H1 (cell line): ENCODE measurements at regions not wholly inside any gene's neighbourhood (a gene's known extent, or its start where the extent isn't known, plus 50 kb on each side); places are given as distances from the start of the nearest gene placed in this dataset.

Experiments used
- CTCF ChIA-PET: fragments of 300-600 bp; sonication (Branson Sonifier 250); formaldehyde crosslinking; loops from one replicate; lab custom pipeline; 2021; ENCODE audit not compliant: partially characterized antibody; lab: Charles Lee
- POLR2A ChIA-PET: fragments of 300-600 bp; sonication (Branson Sonifier 250); formaldehyde crosslinking; loops from one replicate; lab custom pipeline; 2021; ENCODE audit warnings: inconsistent platforms; ENCODE audit not compliant: partially characterized antibody; lab: Charles Lee
- DNase-seq, 2 experiments: peaks; one replicate each; pipeline versions ENCODE4 v3.0.0 to v3.0.0-alpha.2; 2010 to 2022; ENCODE audit warnings: low spot score in 2 of 2, low read depth in 1 of 2, mixed read lengths in 1 of 2
- FAIRE-seq: peaks from 2 replicates; lab custom pipeline; 2011; peaks lifted over from hg19 to GRCh38; lab: Jason Lieb, UNC
- H2AFZ ChIP-seq: 2 replicates; pipeline ENCODE4 v1.8.1; 2012; ENCODE audit warnings: low read length, inconsistent platforms
- H2AK5ac ChIP-seq: 2 replicates; pipeline ENCODE4 v1.6.1; 2013; ENCODE audit warnings: low read depth, low read length
- H2BK120ac ChIP-seq: replicated peaks from 2 replicates; pipeline ENCODE3; 2013; ENCODE audit warnings: low read depth, low read length, inconsistent platforms
- H2BK12ac ChIP-seq: 2 replicates; pipeline ENCODE4 v1.6.1; 2013; ENCODE audit warnings: low read depth, low read length
- H2BK15ac ChIP-seq: 2 replicates; pipeline ENCODE4 v1.6.1; 2013; ENCODE audit warnings: low read length
- H2BK20ac ChIP-seq: 2 replicates; pipeline ENCODE4 v1.6.1; 2013; ENCODE audit warnings: low read length
- H2BK5ac ChIP-seq: 2 replicates; pipeline ENCODE4 v1.6.1; 2013; ENCODE audit warnings: low read depth, low read length
- H3K14ac ChIP-seq: 2 replicates; pipeline ENCODE4 v1.6.1; 2013; ENCODE audit warnings: inconsistent platforms; ENCODE audit not compliant: insufficient read length
- H3K18ac ChIP-seq: 2 replicates; pipeline ENCODE4 v1.6.1; 2013; ENCODE audit warnings: low read length; ENCODE audit errors: extremely low read depth
- H3K23ac ChIP-seq: 2 replicates; pipeline ENCODE4 v1.6.1; 2013; ENCODE audit warnings: inconsistent platforms; ENCODE audit not compliant: insufficient read length
- H3K23me2 ChIP-seq: 2 replicates; pipeline ENCODE4 v1.6.1; 2013; ENCODE audit warnings: low read depth, low read length
- H3K27ac ChIP-seq: 2 replicates; pipeline ENCODE4 v1.6.1; 2011; ENCODE audit warnings: low read depth, low read length, inconsistent platforms
- H3K27me3 ChIP-seq, 4 experiments: replicated peaks in 1 of 4; 1 replicate in 1 of 4; 2 replicates in 3 of 4; pipeline versions ENCODE4 v1.6.1 to v1.8.1; 2011 to 2013; ENCODE audit warnings: low read length in 3 of 4, mild to moderate bottlenecking in 3 of 4, inconsistent platforms in 2 of 4, mixed read lengths in 2 of 4, moderate library complexity in 1 of 4; ENCODE audit not compliant: control insufficient read depth in 3 of 4, insufficient read depth in 3 of 4; ENCODE audit errors: extremely low read depth in 1 of 4
- H3K36me3 ChIP-seq, 4 experiments: 2 replicates each; pipeline versions ENCODE4 v1.6.1 to v1.8.1; 2011 to 2013; ENCODE audit warnings: mild to moderate bottlenecking in 4 of 4, low read length in 3 of 4, moderate library complexity in 2 of 4, control low read depth in 1 of 4, inconsistent platforms in 1 of 4; ENCODE audit not compliant: insufficient read depth in 4 of 4, control insufficient read depth in 2 of 4
- H3K4ac ChIP-seq: replicated peaks from 2 replicates; pipeline ENCODE3; 2013; ENCODE audit warnings: low read length, low read depth, mixed read lengths, inconsistent platforms; ENCODE audit not compliant: insufficient read length
- H3K4me1 ChIP-seq, 4 experiments: replicated peaks in 1 of 4; 1 replicate in 1 of 4; 2 replicates in 3 of 4; pipeline versions ENCODE4 v1.6.1 to v1.8.1; 2011 to 2013; ENCODE audit warnings: low read length in 3 of 4, inconsistent platforms in 2 of 4, mixed read lengths in 1 of 4; ENCODE audit not compliant: insufficient read depth in 4 of 4, control insufficient read depth in 3 of 4
- H3K4me2 ChIP-seq, 2 experiments: 2 replicates each; pipeline versions ENCODE4 v1.6.1 to v1.8.1; 2011 to 2013; ENCODE audit warnings: low read depth in 2 of 2, low read length in 2 of 2, control low read depth in 1 of 2, inconsistent platforms in 1 of 2, mild to moderate bottlenecking in 1 of 2; ENCODE audit not compliant: insufficient read depth in 1 of 2
- H3K4me3 ChIP-seq, 4 experiments: fragments of 200-600, 300-600 bp in 1 of 4; sonication (generic), shearing (Covaris generic), sonication (Bioruptor Twin) in 1 of 4; 2 replicates each; pipeline versions ENCODE4 v1.5.1 to v1.8.1; 2011 to 2016; ENCODE audit warnings: low read length in 4 of 4, low read depth in 3 of 4, control low read depth in 2 of 4, inconsistent platforms in 2 of 4, mild to moderate bottlenecking in 2 of 4, mixed read lengths in 1 of 4, moderate library complexity in 1 of 4; ENCODE audit not compliant: insufficient read depth in 2 of 4; ENCODE audit errors: extremely low read depth in 1 of 4
- H3K56ac ChIP-seq: replicated peaks from 2 replicates; pipeline ENCODE3; 2013; ENCODE audit warnings: low read depth, mild to moderate bottlenecking, mixed read lengths, low read length, inconsistent platforms; ENCODE audit not compliant: insufficient read length
- H3K79me1 ChIP-seq: 2 replicates; pipeline ENCODE4 v1.6.1; 2013; ENCODE audit warnings: low read depth, low read length, control low read depth
- H3K79me2 ChIP-seq, 2 experiments: 2 replicates each; pipeline versions ENCODE4 v1.6.1 to v1.8.1; 2012 to 2013; ENCODE audit warnings: low read length in 2 of 2, mild to moderate bottlenecking in 2 of 2, inconsistent platforms in 1 of 2; ENCODE audit not compliant: insufficient read depth in 2 of 2, control insufficient read depth in 1 of 2
- H3K9ac ChIP-seq, 4 experiments: replicated peaks in 1 of 4; 1 replicate in 1 of 4; 2 replicates in 3 of 4; pipeline versions ENCODE4 v1.6.1 to v1.8.1; 2011 to 2013; ENCODE audit warnings: low read depth in 3 of 4, low read length in 3 of 4, control low read depth in 2 of 4, mild to moderate bottlenecking in 2 of 4, moderate library complexity in 2 of 4, inconsistent platforms in 1 of 4; ENCODE audit errors: extremely low read depth in 1 of 4
- H3K9me3 ChIP-seq, 2 experiments: 2 replicates each; pipeline versions ENCODE4 v1.6.1 to v1.8.1; 2012 to 2013; ENCODE audit warnings: mild to moderate bottlenecking in 2 of 2, moderate library complexity in 2 of 2, control low read depth in 1 of 2, inconsistent platforms in 1 of 2, low read depth in 1 of 2, low read length in 1 of 2, mixed read lengths in 1 of 2; ENCODE audit not compliant: insufficient read depth in 2 of 2
- H4K20me1 ChIP-seq, 2 experiments: replicated peaks in 1 of 2; 2 replicates each; pipeline versions ENCODE3 to v1.8.1; 2011 to 2013; ENCODE audit warnings: inconsistent platforms in 2 of 2, low read length in 2 of 2, mild to moderate bottlenecking in 1 of 2; ENCODE audit not compliant: insufficient read depth in 2 of 2, control insufficient read depth in 1 of 2
- H4K5ac ChIP-seq: 2 replicates; pipeline ENCODE4 v1.6.1; 2013; ENCODE audit warnings: low read length, low read depth, mixed read lengths, inconsistent platforms; ENCODE audit not compliant: insufficient read length
- H4K8ac ChIP-seq: 2 replicates; pipeline ENCODE4 v1.8.0; 2013; ENCODE audit warnings: mild to moderate bottlenecking, moderate library complexity, low read length, inconsistent platforms; ENCODE audit not compliant: insufficient read depth; ENCODE audit errors: extremely low read depth
- H4K91ac ChIP-seq: replicated peaks from 2 replicates; pipeline ENCODE3; 2013; ENCODE audit warnings: low read length, mixed read lengths, inconsistent platforms; ENCODE audit not compliant: insufficient read length
- ASH2L ChIP-seq: fragments of 200-600, 300-600 bp; sonication (generic); IDR thresholded peaks from one replicate; pipeline ENCODE4 v1.7.1; 2017; ENCODE audit warnings: low read length
- BACH1 ChIP-seq: IDR thresholded peaks from 2 replicates; pipeline ENCODE4 v1.6.1; 2012; ENCODE audit warnings: low read length, improper control_type of control experiment
- CBX8 ChIP-seq: fragments of 300-800, 300-1000 bp; sonication (generic); IDR thresholded peaks from 2 replicates; pipeline ENCODE4 v1.7.1; 2016; ENCODE audit warnings: low read depth, low read length, borderline replicate concordance
- CHD1 ChIP-seq: IDR thresholded peaks from 2 replicates; pipeline ENCODE4 v1.6.1; 2012; ENCODE audit warnings: low read depth, low read length, improper control_type of control experiment
- GABPA ChIP-seq: IDR thresholded peaks from 2 replicates; pipeline ENCODE4 v1.6.1; 2011; ENCODE audit warnings: mild to moderate bottlenecking, low read length, moderate library complexity, borderline replicate concordance; ENCODE audit not compliant: insufficient read depth
- HDAC2 ChIP-seq, 2 experiments: fragments of 300-600 bp in 1 of 2; sonication (generic) in 1 of 2; IDR thresholded peaks; 2 replicates each; pipeline ENCODE4 v1.6.1; 2011 to 2012; ENCODE audit warnings: low read depth in 2 of 2, low read length in 2 of 2, mild to moderate bottlenecking in 2 of 2, moderate library complexity in 2 of 2, borderline replicate concordance in 1 of 2, inconsistent platforms in 1 of 2
- JUND ChIP-seq: IDR thresholded peaks from 2 replicates; pipeline ENCODE4 v1.6.1; 2011; ENCODE audit warnings: mild to moderate bottlenecking, improper control_type of control experiment, low read length
- RAD21 ChIP-seq, 2 experiments: IDR thresholded peaks in 1 of 2; conservative IDR thresholded peaks in 1 of 2; 2 replicates each; pipeline ENCODE4 v1.6.1; 2011; ENCODE audit warnings: low read depth in 2 of 2, low read length in 2 of 2, improper control_type of control experiment in 1 of 2, inconsistent platforms in 1 of 2, mild to moderate bottlenecking in 1 of 2, moderate library complexity in 1 of 2
- RBBP5 ChIP-seq: IDR thresholded peaks from 2 replicates; pipeline ENCODE4 v1.7.1; 2012; ENCODE audit warnings: low read depth, mild to moderate bottlenecking, inconsistent platforms, low read length, moderate library complexity, borderline replicate concordance
- SIRT6 ChIP-seq: IDR thresholded peaks from one replicate; pipeline ENCODE4 v1.7.1; 2012; ENCODE audit warnings: low read length, inconsistent platforms
- TAF1 ChIP-seq: IDR thresholded peaks from 2 replicates; pipeline ENCODE4 v1.6.1; 2011; ENCODE audit warnings: mild to moderate bottlenecking, low read depth, low read length
- TBP ChIP-seq: IDR thresholded peaks from 2 replicates; pipeline ENCODE4 v1.6.1; 2011; ENCODE audit warnings: low read depth, low read length, improper control_type of control experiment
- TCF12 ChIP-seq: IDR thresholded peaks from 2 replicates; pipeline ENCODE4 v1.6.1; 2011; ENCODE audit warnings: low read depth, mild to moderate bottlenecking, low read length
- USF2 ChIP-seq: IDR thresholded peaks from 2 replicates; pipeline ENCODE4 v1.6.1; 2011; ENCODE audit warnings: low read length, improper control_type of control experiment
- WGBS, 2 experiments: shearing (Covaris generic) in 1 of 2; methylation state at CpG; one replicate each; pipeline versions ENCODE4 v1.1.6 to v1.1.7; 2013 to 2015; ENCODE audit warnings: low lambda C conversion rate in 2 of 2, mixed read lengths in 2 of 2, inconsistent platforms in 1 of 2, low coverage in 1 of 2, missing lambda C conversion rate in 1 of 2; ENCODE audit not compliant: insufficient replicate concordance in 2 of 2, insufficient coverage in 1 of 2, insufficient read length in 1 of 2; ENCODE audit errors: extremely low coverage in 1 of 2, missing lambda C conversion rate in 1 of 2; 5-methylcytosine and 5-hydroxymethylcytosine counted together

GRCh38 chr11:119885067-119885466, 156.1 kb upstream of the NECTIN1 start:
- Histone ChIP-seq H2BK12ac (no peak overlapping the region), H3K36me3 (no peaks in the 10 kb centered on the region), H2BK5ac (no peak overlapping the region), H3K4me3 (no peak overlapping the region), H3K23me2 (no peaks in the 10 kb centered on the region), H4K91ac (no peak overlapping the region), H4K5ac (no peak overlapping the region), H3K27ac (no peak overlapping the region), H2BK15ac (no peak overlapping the region), H3K79me2 (no peaks in the 10 kb centered on the region), H2AK5ac (no peak overlapping the region), H3K14ac (no peak overlapping the region), H3K27me3 (no peaks in the 10 kb centered on the region; a peak in 1 of 7 replicates), H2BK120ac (no peak overlapping the region), H3K9me3 (no peaks in the 10 kb centered on the region), H3K4me1 (peaks cover 0 to 5% (median 2%) of the 10 kb centered on the region in 4 experiments; a peak in 3 of 7 replicates), H3K56ac (no peak overlapping the region), H4K20me1 (no peaks in the 10 kb centered on the region), H3K4ac (no peak overlapping the region), H3K18ac (no peak overlapping the region), H3K23ac (no peak overlapping the region), H3K9ac (no peak overlapping the region), H2BK20ac (no peak overlapping the region), H2AFZ (no peak overlapping the region), H3K4me2 (no peak overlapping the region), H3K79me1 (no peaks in the 10 kb centered on the region), H4K8ac (no peak overlapping the region)
- no peak for DNase-seq
- CTCF ChIA-PET, result interaction anchor here (0.9 to 2.3 kb wide), 2 partner anchors 9 to 223 kb away, joined by 3 to 7 read pairs; no protein-coding TSS in a partner anchor
- FAIRE-seq, result no peak
- POLR2A ChIA-PET, result no interaction called here
- WGBS, 2 experiments, result 77% methylated on average over 5 of the region's 5 CpGs; no CpG with 5 or more reads in 1 of the 2 experiments
- no peak for TF ChIP-seq USF2
- no peak for TF ChIP-seq TAF1
- no peak for TF ChIP-seq TBP
- TF ChIP-seq BACH1, result no peak
- no peak for TF ChIP-seq CHD1
- no peak for TF ChIP-seq ASH2L
- no peak for TF ChIP-seq CBX8
- TF ChIP-seq JUND, result no peak
- TF ChIP-seq GABPA, result no peak
- TF ChIP-seq SIRT6, result no peak
- no peak for TF ChIP-seq TCF12
- TF ChIP-seq HDAC2 (IDR thresholded peaks at IDR 0.05; ENCODE audit: borderline replicate concordance in 1 of 2, low read depth in 2 of 2, low read length in 2 of 2), result no peak
- TF ChIP-seq RAD21 (IDR thresholded peaks at IDR 0.05 in 1 of 2, conservative IDR thresholded peaks at IDR 0.05 in 1 of 2; ENCODE audit: low read depth in 2 of 2, low read length in 2 of 2), result no peak
- TF ChIP-seq RBBP5, result no peak
